ENCODE measurements at regions not wholly inside any gene's neighbourhood (a gene's known extent, or its start where the extent isn't known, plus 50 kb on each side); places are given as distances from the start of the nearest gene placed in this dataset.

DNA sequence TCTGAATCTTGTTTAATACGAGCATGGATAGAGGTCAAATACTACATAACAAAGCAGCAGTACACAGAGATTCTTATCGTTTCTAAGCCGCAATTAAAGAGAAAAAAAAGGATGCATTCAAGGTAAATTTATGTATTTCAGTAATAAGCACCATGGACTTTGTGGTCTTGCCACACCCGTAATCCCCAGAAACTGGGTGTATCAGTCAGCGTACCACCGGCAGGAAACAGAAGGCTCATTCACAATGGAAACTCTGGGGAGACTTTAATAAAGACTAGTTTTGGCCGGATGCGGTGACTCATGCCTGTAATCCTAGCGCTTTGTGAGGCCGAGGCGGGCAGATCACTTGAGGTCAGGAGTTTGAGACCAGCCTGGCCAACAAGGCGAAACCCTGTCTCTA lies 81.9 kb upstream of the ZNF280D start:
- TF ChIP-seq CEBPB (IDR thresholded peaks at IDR 0.05) = no peak
- TF ChIP-seq CREB1 (IDR thresholded peaks at IDR 0.05; ENCODE audit: low read depth) = no peak
- no peak for TF ChIP-seq EP300 (IDR thresholded peaks at IDR 0.05; ENCODE audit: borderline replicate concordance)
- TF ChIP-seq, protein P1, sequence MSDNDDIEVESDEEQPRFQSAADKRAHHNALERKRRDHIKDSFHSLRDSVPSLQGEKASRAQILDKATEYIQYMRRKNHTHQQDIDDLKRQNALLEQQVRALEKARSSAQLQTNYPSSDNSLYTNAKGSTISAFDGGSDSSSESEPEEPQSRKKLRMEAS (IDR thresholded peaks at IDR 0.05) = no peak
